HG03520 (cell line): ENCODE measurements at regions not wholly inside any gene's neighbourhood (a gene's known extent, or its start where the extent isn't known, plus 50 kb on each side); places are given as distances from the start of the nearest gene placed in this dataset.

Source experiments
- ATAC-seq: cut with Tn5 transposase; IDR thresholded peaks from one replicate; pipeline ENCODE4 v1.9.1; 2021; ENCODE audit warnings: mild to moderate bottlenecking, moderate library complexity; ENCODE audit not compliant: unreplicated experiment

DNA sequence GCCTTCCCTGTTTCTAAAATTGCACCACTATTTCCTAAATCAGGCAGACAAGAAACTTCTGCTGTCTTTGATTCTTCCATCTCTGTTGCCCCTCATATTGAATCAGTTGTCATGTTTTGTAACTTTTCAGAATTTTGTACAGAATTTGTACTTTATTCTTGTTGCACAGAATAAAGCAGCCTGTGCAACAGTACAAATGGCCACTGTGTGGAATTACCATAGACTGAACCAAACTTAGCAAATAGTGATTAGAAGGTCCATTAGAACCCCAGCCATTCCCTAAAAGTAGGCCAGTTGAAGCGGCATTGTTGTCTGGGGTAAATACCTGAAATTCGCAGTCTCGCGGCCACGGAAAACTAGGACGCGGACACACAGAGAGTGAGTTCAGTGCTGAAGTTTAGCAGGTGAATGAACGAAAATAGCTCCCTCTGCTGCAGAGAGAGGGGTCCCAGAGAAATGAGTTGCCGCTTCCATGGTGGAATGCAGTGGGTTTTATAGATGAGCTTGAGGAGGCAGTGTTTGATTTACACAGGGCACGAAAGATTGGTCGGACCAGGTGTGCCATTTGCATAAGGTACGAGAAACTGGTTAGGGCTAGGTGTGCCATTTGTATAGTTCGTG, 71.8 kb downstream of the C4orf33 start:
- no peak for ATAC-seq

DNA sequence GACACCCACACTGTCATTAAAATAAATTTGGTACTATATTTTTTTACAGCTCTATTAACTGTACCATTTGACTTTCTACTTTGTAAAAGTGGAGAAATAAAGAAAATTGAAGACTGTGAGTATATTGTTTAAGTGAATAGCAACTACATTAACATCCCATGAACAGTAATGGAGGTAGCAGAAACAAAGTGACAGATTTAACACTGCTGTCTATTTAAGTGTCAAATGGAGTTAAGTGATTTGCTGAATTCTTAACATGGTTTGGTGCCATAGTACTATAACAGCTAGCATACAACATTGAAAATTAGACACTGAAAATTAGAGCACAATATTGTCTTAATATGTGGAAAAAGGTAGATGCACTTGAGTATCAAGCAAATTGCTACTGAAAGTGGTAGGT, 76.2 kb downstream of the C4orf33 start:
- ATAC-seq: no peak

DNA sequence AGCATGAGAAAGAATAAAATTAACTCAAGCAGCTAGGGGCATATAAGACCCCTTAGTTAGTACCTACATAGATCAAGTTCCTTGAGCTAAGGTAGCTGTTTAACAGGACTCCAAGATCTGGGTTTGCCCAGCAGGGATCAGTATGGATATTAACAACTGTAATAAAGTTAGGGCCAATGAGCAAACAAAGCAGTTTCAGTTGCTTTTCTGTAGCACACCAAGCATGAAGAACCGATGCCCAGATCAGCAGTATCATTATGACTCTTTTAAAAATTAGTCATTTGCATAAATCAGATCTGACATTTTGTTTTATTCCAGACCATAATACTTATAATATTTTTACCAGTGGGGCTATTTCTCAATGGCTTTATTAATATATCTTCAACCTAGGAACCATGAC, 80.9 kb downstream of the C4orf33 start:
- ATAC-seq: peak; percentile 51

DNA sequence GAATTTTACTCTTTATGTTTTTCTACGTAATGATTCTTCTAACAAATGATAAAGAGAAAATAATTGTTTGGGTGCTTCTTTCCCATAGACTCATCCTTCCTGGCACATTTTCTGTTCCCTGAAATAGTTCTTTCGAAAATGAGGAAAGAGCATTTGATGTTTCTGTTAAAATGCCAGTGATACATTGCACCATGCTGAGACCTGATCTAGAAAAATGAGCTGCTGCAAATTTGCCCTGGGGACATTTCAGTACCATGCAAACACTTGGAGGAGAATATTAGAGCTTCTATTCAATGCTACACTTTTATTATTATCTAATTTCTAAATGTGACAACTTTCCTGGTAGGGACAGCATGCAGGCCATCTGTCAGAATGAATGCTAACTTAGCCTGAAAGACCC, 83.3 kb downstream of the C4orf33 start:
- ATAC-seq: no peak

DNA sequence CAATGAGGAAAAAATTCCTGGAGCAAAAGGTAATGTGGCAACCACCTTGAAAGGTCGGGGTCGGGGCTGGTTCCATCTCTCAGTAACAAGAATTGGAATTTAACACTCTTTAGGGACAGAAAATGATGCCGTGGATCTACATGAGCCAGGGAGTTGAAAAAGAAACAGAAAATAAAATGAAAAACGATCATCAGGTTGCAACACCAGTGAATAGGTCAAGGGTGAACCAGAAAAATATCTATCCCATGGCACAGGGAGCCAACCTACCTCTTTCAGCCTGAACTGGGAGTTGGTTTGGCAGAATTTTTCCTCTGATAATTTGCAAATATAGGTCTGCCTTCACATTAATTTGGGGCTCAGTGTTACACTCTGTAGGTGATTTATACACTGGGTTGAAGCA, 93.7 kb downstream of the C4orf33 start:
- ATAC-seq: no peak

DNA sequence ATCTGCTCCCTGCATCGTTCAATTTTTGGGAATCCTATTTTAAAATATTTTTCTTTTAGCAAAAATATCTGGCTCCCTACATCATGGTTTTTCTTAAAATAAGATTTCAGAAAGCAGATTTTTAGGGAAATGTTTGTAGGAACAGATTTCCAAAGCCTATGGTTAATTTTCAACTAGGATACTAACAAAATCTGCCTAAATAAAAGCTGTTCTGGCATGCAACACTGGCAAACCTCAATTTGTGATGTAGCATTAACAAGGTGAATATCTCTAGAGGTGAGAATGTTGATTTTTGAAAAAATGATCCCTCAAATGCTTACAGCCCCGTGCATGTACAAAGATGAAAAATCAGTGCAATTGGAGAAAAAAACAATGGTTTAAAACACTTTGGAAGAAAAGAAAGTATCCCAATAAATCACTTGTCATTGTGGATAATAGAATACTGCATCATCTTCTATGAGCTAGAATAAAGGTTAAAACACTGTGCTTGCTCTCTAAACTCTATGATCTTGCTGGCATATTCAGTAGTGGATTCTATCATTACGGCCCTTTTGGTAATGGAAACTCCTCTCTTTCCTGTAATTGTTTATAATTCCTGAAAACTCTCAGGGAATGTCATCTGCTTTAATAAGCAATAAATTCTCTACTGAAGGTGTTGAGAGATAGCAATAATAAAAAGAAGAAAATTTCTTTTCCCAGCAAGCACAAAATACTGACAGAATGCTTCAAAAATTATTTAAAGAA, 97.6 kb downstream of the C4orf33 start:
- ATAC-seq: no peak

DNA sequence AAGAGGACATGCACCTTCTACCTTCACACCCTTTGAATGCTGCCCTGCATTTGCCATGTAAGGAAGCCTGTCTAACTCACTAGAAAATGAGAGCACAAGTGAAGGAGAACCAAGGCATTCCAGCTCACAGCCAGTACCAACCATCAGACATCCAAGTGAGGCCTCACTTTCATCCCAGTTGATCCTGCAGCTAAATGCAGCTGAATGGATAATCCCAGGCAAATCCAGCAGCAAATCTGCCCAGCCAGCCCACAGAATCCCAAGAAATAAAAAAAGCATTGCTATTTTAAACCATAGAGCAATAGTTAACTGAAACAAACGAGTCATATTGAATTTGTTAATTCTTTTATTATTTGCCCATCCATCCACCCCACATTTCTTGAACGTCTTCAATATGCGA, 112.5 kb downstream of the C4orf33 start:
- ATAC-seq: no peak

DNA sequence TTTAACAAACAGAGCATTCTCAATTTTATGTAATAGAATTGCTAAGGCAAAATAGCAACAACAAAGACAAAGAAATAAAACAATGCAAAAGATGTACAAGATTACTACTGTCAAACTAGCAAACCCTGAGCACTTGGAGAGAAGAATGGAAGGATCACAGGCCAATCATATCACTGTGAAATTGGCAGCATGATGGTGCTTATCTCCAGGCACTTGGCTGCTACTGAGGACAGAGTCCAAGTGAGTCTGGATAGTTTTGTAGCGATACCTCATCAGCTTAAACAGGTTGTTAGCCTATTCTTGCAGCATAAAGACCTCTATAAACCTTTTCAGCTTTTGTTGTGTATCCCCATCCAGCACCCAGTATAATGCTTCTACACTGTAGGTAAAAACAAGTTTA, 117.7 kb downstream of the C4orf33 start:
- ATAC-seq: no peak

DNA sequence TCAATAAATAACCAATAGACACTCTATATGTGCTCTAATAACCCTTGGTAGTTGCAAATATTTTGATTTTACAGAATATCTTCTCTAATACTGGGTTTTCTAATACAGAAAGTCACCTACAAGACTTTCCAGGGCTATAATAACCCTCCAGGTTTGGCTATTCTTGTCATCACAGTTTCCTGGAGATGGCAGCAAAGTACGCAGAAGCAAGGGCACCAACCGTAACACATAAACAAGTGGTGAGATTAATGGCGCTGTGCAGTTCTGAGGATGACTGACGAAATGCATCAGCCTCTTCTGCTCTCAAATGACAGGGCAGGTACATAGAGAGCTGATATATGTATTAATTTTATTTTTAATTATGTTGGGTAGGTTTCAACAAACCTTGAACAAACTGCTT, 122.4 kb downstream of the C4orf33 start:
- ATAC-seq: no peak

DNA sequence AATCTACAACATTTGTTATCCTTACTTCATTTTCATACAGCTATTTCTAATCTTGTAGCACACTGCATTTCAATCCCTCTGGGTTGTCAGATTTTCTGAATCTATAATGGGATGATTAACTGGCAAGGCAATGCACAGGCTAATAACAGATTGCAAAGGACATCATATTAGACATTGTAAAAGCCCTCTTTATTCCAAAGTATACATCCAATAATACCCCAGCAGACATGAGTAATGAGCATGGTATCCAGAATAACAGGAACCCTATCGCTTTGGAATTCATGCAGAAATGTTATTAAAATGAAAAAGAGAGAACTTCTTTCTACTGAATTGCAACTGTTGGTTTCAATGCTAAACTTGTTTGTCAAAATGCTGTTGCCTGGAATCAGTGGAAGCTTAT, 122.9 kb downstream of the C4orf33 start:
- ATAC-seq: no peak

DNA sequence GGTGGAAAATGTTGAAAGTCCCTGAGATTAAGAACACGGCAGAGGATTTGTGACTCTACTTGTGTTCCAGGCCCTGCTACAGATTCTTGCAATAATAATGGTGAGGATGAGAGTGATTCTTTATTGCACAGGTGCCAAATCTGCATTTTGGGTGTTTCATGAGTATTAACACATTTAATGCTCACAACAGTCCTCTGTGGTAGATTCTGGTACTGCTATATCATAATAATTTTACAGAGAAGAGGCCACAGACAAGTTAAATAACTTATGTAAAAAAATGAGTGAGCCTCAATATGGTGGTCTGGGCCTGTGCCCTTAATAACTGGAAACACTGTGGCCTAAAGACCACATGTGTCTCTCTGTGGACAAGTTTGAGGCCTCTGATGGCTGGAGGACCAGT, 124.3 kb downstream of the C4orf33 start:
- no peak for ATAC-seq

DNA sequence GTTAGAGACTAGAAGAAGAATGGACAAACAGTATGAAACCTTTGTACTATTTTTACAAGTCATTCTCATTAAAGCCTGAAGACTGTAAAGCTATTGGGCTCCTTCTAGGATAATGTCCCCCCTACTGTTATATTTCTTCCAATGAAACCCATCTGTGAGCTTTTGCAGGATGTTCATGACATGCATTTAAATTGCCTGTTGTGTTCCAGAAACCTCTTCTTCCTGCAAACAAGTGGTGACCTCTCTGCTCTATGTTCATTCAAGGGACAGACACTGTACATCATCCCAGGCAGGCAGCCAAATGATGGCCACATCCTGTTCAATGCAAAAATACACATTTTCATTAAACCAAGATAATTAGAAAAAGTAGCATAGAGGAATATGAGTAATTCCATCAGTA, 128.0 kb downstream of the C4orf33 start:
- ATAC-seq: no peak

DNA sequence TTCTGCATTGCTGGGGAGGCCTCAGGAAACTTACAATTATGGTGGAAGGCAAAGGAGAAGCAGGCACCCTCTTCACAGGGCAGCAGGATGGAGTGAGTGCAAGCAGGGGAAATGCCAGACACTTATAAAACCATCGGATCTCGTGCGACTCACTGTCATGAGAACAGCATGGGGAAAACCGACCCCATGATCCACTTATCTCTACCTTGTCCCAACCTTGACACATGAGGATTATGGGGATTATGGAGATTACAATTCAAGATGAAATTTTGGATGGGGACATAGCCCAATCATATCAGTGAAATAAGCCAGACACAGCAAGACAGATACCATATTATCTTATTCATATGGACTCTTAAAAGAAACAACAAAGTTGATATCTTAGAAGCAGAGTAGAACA, 134.9 kb downstream of the C4orf33 start:
- no peak for ATAC-seq

DNA sequence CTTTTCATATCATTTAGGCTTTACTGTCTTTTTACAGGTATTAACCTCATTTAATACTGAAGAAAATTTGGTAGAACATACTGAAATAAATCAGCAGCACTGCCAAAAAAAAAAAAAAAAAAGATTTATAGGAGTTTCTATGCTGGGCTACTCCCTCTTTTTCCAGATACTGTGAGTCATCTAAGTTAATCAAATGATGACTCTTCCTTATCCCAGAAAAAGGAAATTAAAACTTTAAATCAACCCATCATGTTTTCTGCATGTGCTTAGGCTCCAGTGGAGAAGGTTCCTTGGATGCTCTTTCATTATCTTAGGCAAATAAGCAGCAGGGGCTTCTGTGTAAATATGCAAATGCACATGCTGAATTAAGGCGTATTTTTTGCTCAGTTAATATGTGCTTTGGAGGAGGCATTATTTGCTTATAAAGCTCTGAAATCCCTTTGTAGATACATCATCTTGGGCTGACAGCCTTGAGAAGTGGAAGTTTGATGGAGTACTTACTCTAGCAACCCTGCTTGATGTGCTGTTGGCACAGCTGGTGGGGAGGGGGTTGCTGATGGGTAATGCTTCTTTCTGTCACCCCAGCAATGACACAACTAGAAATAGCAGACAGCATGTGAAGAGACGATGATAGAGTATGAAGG, 136.1 kb downstream of the C4orf33 start:
- ATAC-seq: no peak

DNA sequence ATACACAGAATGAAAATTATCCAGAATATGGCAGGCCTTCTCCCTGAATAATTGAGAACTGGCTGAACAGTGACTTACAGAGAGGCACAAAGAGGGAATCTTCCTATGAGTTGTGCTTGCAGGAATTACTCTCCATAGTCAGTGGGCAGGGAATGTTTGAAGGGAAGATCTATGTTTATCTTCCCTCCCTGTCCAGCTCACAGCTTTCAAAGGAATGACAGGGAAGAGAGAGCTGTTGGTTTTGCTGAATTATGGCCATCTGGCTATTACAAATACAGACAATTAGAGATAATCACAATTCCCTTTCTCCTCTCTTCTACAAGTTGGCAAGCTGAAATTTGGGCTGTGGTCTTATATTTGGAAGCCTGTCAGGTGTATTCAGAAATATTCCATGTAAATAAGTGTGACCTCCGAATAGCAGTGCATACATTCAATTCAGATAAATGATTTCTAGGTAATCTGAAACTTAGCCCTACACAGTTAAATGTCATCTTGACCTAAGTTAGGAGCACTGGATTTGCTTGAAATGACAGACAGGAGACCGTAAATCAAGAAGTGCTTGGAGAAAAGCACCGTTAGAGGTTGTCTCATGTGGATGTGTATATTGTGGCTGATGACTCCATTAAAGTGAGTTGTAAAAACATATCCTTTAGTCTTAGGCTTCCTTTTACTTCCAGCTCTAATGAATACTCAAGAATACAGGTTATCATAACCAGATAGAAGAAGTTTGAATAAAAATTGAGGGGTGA, 136.8 kb downstream of the C4orf33 start:
- no peak for ATAC-seq

DNA sequence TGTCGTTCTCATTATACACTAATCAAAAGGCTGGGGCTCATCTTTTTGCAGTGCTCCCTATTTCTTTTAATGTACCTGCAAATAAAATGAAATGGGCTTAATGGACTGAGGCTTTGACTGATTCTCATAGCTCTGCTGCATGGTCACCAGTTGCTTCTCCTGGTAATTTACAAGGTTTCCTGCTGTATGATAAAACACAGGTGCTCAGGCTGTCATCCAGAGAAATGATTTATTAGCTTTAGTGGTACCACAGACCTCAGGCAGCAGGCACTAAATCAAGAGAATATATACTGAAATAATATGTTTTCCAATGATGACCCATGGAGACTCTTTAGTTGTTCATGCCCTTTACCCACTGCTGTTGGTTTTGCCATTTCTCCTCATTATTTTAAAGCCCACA, 137.7 kb downstream of the C4orf33 start:
- ATAC-seq: no peak

DNA sequence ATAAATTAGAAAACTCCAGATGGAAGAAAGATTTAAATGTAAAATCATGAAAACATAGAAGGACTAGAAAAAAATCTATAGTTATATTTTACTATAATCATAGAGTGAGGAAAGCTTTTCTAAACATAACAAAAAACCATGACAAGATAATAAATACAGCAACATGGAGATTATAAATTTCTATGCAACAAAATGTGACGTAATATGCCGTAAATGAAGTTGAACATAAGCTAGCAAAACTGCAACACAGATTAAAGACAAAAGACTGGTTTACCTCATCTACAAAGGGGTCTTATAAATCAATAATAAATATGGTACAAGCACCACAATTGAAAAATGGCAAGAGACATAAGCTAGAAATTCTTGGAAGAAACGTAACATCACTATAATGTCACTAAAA, 140.4 kb downstream of the C4orf33 start:
- ATAC-seq: no peak

DNA sequence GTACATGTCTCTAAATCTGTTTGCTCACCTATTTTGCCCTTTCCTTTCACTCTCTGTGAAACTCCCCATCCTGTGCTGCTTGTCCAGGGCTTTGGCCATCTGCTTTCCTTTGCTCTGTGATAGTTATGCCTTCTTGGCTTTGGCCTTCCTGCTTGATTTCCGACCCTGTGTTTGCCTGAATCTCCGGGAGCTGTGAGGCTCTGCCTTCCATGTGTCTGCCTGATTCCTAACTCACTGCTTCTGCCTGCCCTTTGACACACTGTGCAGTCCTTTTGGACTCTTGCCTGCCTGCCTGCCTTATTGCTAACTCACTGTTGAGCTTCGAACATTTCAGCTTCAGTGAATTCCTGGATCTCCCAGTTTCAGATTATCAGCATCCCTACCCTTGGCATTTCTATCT, 143.1 kb downstream of the C4orf33 start:
- ATAC-seq: no peak

DNA sequence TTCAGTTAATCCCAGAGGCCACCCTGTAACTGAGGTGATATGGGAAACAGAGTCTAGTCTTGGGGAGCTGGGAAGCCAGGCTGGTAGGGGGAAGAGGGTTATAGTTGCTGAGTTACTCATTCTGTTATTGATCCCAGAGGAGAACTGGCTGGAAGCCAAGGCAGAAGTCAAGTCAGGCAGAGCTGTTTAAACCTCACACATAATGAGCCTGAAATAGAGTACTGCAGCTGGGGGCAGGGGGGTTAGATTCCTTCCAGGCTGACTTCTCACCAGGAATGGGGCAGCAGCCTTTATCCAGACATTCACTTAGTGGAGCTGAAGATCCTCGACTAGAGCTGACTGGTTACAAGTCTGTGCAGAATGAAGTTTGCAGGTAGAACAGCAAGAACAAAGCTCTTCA, 144.9 kb downstream of the C4orf33 start:
- no peak for ATAC-seq

DNA sequence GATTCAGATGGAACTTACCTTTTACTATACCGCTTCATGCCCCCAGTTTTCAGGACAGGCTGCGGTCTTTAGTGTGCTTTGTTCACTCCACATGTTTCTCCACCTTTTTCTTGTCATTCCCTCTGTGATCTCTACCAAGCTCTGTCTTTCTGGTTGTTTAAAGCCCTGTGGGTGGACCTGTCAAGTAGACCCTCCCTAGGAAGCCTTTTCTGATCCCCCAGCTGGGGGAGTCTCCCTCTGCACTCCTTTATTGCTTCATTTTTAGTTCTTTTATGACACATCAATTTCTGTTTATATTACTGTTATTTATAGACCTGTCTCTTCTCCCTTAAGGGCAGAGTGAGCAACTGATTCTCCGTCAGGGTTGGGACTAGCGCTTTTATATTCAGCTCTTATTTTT, 150.2 kb downstream of the C4orf33 start:
- ATAC-seq: no peak

DNA sequence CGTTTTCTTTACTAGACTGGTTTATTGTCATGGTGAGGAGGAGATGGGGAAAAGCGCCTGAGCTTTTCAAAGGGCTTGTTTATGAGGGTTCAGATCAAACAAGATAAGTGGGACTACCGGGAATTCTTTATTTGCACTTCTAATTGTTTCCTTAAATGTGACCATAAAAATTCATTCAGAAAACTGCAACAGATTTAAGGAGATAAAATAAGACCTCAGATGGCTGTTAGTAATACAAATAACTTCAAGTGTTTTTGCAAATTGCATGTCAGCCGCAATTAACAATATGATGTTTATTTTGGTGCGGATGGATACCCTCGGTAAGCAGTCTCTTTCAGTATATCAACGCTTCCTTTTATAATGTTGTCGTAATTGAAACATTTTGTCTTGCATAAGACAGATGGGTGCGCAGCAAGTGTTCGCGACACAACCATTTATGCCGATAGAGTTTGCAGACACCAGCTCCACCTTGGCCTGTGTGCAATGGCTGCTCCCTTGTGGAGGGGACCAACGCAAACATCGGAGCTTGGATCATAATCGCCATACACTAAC, 151.0 kb downstream of the C4orf33 start:
- no peak for ATAC-seq
